SK-N-SH treated with all-trans-retinoic acid at 6 μM for 48 hours (cell line): ENCODE measurements at regions not wholly inside any gene's neighbourhood (a gene's known extent, or its start where the extent isn't known, plus 50 kb on each side); places are given as distances from the start of the nearest gene placed in this dataset.

Experiments
- CREB5 ChIP-seq: fragments of 250-450 bp; sonication (Bioruptor Pico); IDR thresholded peaks from 2 replicates; pipeline ENCODE4 v1.5.1; 2020; ENCODE audit warnings: low read depth, mild to moderate bottlenecking, moderate library complexity
- PATZ1 ChIP-seq: fragments of 250-450 bp; sonication (Bioruptor Pico); IDR thresholded peaks from 2 replicates; pipeline ENCODE4 v1.8.0; 2020; ENCODE audit warnings: mild to moderate bottlenecking, moderate library complexity, borderline replicate concordance
- POU6F1 ChIP-seq: fragments of 250-450 bp; sonication (Bioruptor Pico); IDR thresholded peaks from 2 replicates; pipeline ENCODE4 v1.8.0; 2021; ENCODE audit warnings: low read depth, mild to moderate bottlenecking, moderate library complexity, borderline replicate concordance
- TSHZ2 ChIP-seq: fragments of 250-450 bp; sonication (Bioruptor Pico); IDR thresholded peaks from 2 replicates; pipeline ENCODE4 v1.5.0; 2020; ENCODE audit warnings: mild to moderate bottlenecking, moderate library complexity

GRCh38 chr2:13308989-13309388 lies 592.3 kb downstream of the TRIB2 start:
- TF ChIP-seq TSHZ2 (CRISPR knock-in tag) = no peak
- TF ChIP-seq PATZ1 (CRISPR knock-in tag) = no peak
- no peak for TF ChIP-seq CREB5 (CRISPR knock-in tag)
- TF ChIP-seq POU6F1 (CRISPR knock-in tag) = no peak
